Endothelial cell of umbilical vein (primary cell): ENCODE measurements at regions not wholly inside any gene's neighbourhood (a gene's known extent, or its start where the extent isn't known, plus 50 kb on each side); places are given as distances from the start of the nearest gene placed in this dataset.

Source experiments
- EZH2 ChIP-seq: IDR thresholded peaks from 2 replicates; pipeline ENCODE4 v1.6.1; 2012; ENCODE audit warnings: borderline replicate concordance, low read depth, mild to moderate bottlenecking, moderate library complexity, low read length, inconsistent platforms; ENCODE audit not compliant: severe bottlenecking
- FOS ChIP-seq: IDR thresholded peaks from 2 replicates; pipeline ENCODE4 v1.6.1; 2011; ENCODE audit warnings: mild to moderate bottlenecking, low read length, moderate library complexity, borderline replicate concordance; ENCODE audit not compliant: insufficient read depth
- POLR2A ChIP-seq: IDR thresholded peaks from 2 replicates; pipeline ENCODE4 v1.6.1; 2012; ENCODE audit warnings: low read depth, mild to moderate bottlenecking, control low read depth, low read length
- POLR2AphosphoS5 ChIP-seq: IDR thresholded peaks from 2 replicates; pipeline ENCODE4 v1.6.1; 2012; ENCODE audit warnings: low read depth, mild to moderate bottlenecking, control low read depth, low read length, moderate library complexity; ENCODE audit not compliant: insufficient read depth
- TF ChIP-seq, protein P1 (sequence below), 2 donors: IDR thresholded peaks; 1 replicate in 1 of 2; 2 replicates in 1 of 2; pipeline ENCODE4 v1.5.1; 2011; ENCODE audit warnings: low read length in 2 of 2, mild to moderate bottlenecking in 2 of 2, moderate library complexity in 2 of 2, control low read depth in 1 of 2, inconsistent platforms in 1 of 2, low read depth in 1 of 2; ENCODE audit not compliant: insufficient read depth in 1 of 2; ENCODE audit errors: extremely low read depth in 1 of 2

DNA sequence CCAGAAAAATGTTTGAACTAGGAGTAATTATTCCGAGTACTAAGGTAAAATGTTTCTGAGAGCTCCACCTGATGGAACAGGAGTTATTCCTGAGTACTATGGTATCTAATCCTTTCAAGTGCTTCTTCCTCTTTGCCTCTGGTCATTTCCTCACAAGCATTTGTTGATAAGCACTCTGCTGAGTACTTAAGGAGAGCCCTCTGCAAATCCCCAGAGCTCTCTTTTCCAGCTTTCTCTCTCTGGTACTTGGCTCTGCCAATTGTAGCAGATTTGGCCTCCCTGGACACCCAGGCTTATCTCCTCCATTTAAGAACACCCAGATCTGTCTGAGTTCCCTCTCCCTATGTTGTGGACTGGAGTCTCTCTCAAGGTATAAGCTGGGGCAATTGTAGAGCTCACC, 457.0 kb downstream of the MN1 start:
- TF ChIP-seq, protein P1, sequence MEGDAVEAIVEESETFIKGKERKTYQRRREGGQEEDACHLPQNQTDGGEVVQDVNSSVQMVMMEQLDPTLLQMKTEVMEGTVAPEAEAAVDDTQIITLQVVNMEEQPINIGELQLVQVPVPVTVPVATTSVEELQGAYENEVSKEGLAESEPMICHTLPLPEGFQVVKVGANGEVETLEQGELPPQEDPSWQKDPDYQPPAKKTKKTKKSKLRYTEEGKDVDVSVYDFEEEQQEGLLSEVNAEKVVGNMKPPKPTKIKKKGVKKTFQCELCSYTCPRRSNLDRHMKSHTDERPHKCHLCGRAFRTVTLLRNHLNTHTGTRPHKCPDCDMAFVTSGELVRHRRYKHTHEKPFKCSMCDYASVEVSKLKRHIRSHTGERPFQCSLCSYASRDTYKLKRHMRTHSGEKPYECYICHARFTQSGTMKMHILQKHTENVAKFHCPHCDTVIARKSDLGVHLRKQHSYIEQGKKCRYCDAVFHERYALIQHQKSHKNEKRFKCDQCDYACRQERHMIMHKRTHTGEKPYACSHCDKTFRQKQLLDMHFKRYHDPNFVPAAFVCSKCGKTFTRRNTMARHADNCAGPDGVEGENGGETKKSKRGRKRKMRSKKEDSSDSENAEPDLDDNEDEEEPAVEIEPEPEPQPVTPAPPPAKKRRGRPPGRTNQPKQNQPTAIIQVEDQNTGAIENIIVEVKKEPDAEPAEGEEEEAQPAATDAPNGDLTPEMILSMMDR (IDR thresholded peaks at IDR 0.05; ENCODE audit: extremely low read depth in 1 of 2, insufficient read depth in 1 of 2, low read depth in 1 of 2, low read length in 2 of 2): no peak
- TF ChIP-seq EZH2 (no peak), POLR2A (no peak), POLR2AphosphoS5 (no peak), FOS (no peak)
